CD14-positive monocyte (primary cell): ENCODE measurements at regions not wholly inside any gene's neighbourhood (a gene's known extent, or its start where the extent isn't known, plus 50 kb on each side); places are given as distances from the start of the nearest gene placed in this dataset.

ENCODE experiments used
- DNase-seq, 3 donors: peaks; one replicate each; pipeline ENCODE4 v3.0.0-alpha.2; 2011 to 2022
- H2AFZ ChIP-seq: 2 replicates; pipeline ENCODE4 v1.6.0; 2012; ENCODE audit warnings: mild to moderate bottlenecking, low read depth, low read length, inconsistent platforms; ENCODE audit not compliant: insufficient read depth, poor library complexity, severe bottlenecking
- H3K27ac ChIP-seq, 2 donors: 1 replicate in 1 of 2; 2 replicates in 1 of 2; pipeline ENCODE4 v1.5.1; 2012 to 2013; ENCODE audit warnings: low read length in 2 of 2, control low read depth in 1 of 2, inconsistent platforms in 1 of 2, low read depth in 1 of 2, mild to moderate bottlenecking in 1 of 2
- H3K27me3 ChIP-seq, 2 donors: one replicate each; pipeline versions ENCODE4 v1.6.0 to v1.6.1; 2011 to 2013; ENCODE audit warnings: low read length in 2 of 2; ENCODE audit not compliant: control insufficient read depth in 2 of 2, insufficient read depth in 2 of 2
- H3K36me3 ChIP-seq, 2 donors: replicated peaks in 1 of 2; 1 replicate in 1 of 2; 2 replicates in 1 of 2; pipeline versions ENCODE4 v1.5.1 to v1.6.1; 2012 to 2013; ENCODE audit warnings: low read length in 2 of 2, control low read depth in 1 of 2, inconsistent platforms in 1 of 2, mild to moderate bottlenecking in 1 of 2; ENCODE audit not compliant: insufficient read depth in 2 of 2, control insufficient read depth in 1 of 2
- H3K4me1 ChIP-seq, 2 donors: 1 replicate in 1 of 2; 2 replicates in 1 of 2; pipeline versions ENCODE4 v1.5.1 to v1.6.1; 2012 to 2013; ENCODE audit warnings: low read length in 2 of 2, control low read depth in 1 of 2, inconsistent platforms in 1 of 2, mild to moderate bottlenecking in 1 of 2, moderate library complexity in 1 of 2; ENCODE audit not compliant: insufficient read depth in 2 of 2, control insufficient read depth in 1 of 2
- H3K4me2 ChIP-seq: replicated peaks from 2 replicates; pipeline ENCODE3; 2012; ENCODE audit warnings: low read length, moderate library complexity, mild to moderate bottlenecking; ENCODE audit not compliant: poor library complexity, severe bottlenecking; ENCODE audit errors: extremely low read depth
- H3K4me3 ChIP-seq, 3 experiments: fragments of 200-600 bp in 1 of 3; sonication (generic) in 1 of 3; replicated peaks in 1 of 3; 1 replicate in 2 of 3; 2 replicates in 1 of 3; pipeline ENCODE4 v1.5.1; 2011 to 2013; ENCODE audit warnings: low read length in 3 of 3, mild to moderate bottlenecking in 3 of 3, control low read depth in 2 of 3, low read depth in 2 of 3, inconsistent platforms in 1 of 3, moderate library complexity in 1 of 3
- H3K79me2 ChIP-seq: 2 replicates; pipeline ENCODE4 v1.6.0; 2012; ENCODE audit warnings: mild to moderate bottlenecking, control low read depth, inconsistent platforms, low read length, moderate library complexity; ENCODE audit not compliant: insufficient read depth
- H3K9ac ChIP-seq: 2 replicates; pipeline ENCODE4 v1.6.0; 2017; ENCODE audit warnings: low read length, mild to moderate bottlenecking; ENCODE audit not compliant: insufficient read depth, poor library complexity, severe bottlenecking
- H3K9me3 ChIP-seq, 2 donors: replicated peaks in 1 of 2; 1 replicate in 1 of 2; 2 replicates in 1 of 2; pipeline versions ENCODE4 v1.5.1 to v1.6.1; 2012 to 2013; ENCODE audit warnings: low read length in 2 of 2, control low read depth in 1 of 2; ENCODE audit not compliant: control insufficient read depth in 1 of 2, insufficient read depth in 1 of 2
- H4K20me1 ChIP-seq: 2 replicates; pipeline ENCODE4 v1.6.0; 2012; ENCODE audit warnings: mild to moderate bottlenecking, low read length, control low read depth, moderate library complexity; ENCODE audit not compliant: insufficient read depth
- H3K27ac Mint-ChIP-seq, 7 donors: one replicate each; pipeline ENCODE4 v1.8.0; 2020; ENCODE audit warnings: mild to moderate bottlenecking in 7 of 7, mixed read lengths in 7 of 7, moderate library complexity in 6 of 7, inconsistent platforms in 2 of 7
- H3K27me3 Mint-ChIP-seq, 3 donors: one replicate each; pipeline ENCODE4 v1.8.0; 2021 to 2022; ENCODE audit warnings: low read depth in 3 of 3, mild to moderate bottlenecking in 3 of 3, mixed read lengths in 3 of 3, moderate library complexity in 3 of 3, inconsistent platforms in 1 of 3
- H3K36me3 Mint-ChIP-seq, 2 donors: one replicate each; pipeline ENCODE4 v1.8.0; 2020; ENCODE audit warnings: mixed read lengths in 2 of 2, inconsistent platforms in 1 of 2, mild to moderate bottlenecking in 1 of 2
- H3K4me1 Mint-ChIP-seq: one replicate; pipeline ENCODE4 v1.8.0; 2020; ENCODE audit warnings: mild to moderate bottlenecking, mixed read lengths
- H3K4me3 Mint-ChIP-seq, 2 donors: one replicate each; pipeline ENCODE4 v1.8.0; 2020; ENCODE audit warnings: mild to moderate bottlenecking in 2 of 2, mixed read lengths in 2 of 2, moderate library complexity in 1 of 2
- H3K9me3 Mint-ChIP-seq, 7 donors: one replicate each; pipeline ENCODE4 v1.8.0; 2020 to 2022; ENCODE audit warnings: mixed read lengths in 7 of 7, mild to moderate bottlenecking in 6 of 7, moderate library complexity in 6 of 7, inconsistent platforms in 2 of 7
- CTCF ChIP-seq: fragments of 200-600 bp; IDR thresholded peaks from one replicate; pipeline ENCODE4 v1.8.0; 2022; ENCODE audit warnings: antibody characterized with exemption, mild to moderate bottlenecking
- whole genome bisulfite sequencing: methylation state at CpG from one replicate; pipeline ENCODE4 v1.1.5; 2013; ENCODE audit warnings: missing lambda C conversion rate; ENCODE audit not compliant: insufficient coverage; 5-methylcytosine and 5-hydroxymethylcytosine counted together
- intact Hi-C, 2 donors: fragments of 100-400 bp; cut with micrococcal nuclease; formaldehyde crosslinking; loops; one replicate each; pipeline versions ENCODE4 v1.15.0 to v1.15.1; 2023

GRCh38 chr3:23656199-23656598, 149.6 kb upstream of the UBE2E1 start:
- peaks cover 16 to 21% of the 10 kb centered on the region in 2 donors for H3K4me1 ChIP-seq
- H3K4me2 ChIP-seq, result no peak overlapping the region
- no peak overlapping the region for H2AFZ ChIP-seq
- no peak overlapping the region for H3K27ac ChIP-seq
- TF ChIP-seq CTCF, result no peak
- Mint-ChIP-seq H3K9me3 (peaks cover 2 to 11% (median 3%) of the 10 kb centered on the region in 7 donors), H3K27ac (no peak overlapping the region), H3K27me3 (peaks cover 0 to 6% (median 1%) of the 10 kb centered on the region in 3 donors), H3K4me1 (peaks cover 19% of the 10 kb centered on the region), H3K4me3 (no peak overlapping the region), H3K36me3 (no peaks in the 10 kb centered on the region)
- no peaks in the 10 kb centered on the region for H3K36me3 ChIP-seq
- no peaks in the 10 kb centered on the region for H4K20me1 ChIP-seq
- peaks cover 0 to 4% of the 10 kb centered on the region in 2 donors for H3K9me3 ChIP-seq
- 97% methylated on average over 3 of the region's 5 CpGs for WGBS
- H3K9ac ChIP-seq, result no peak overlapping the region
- H3K27me3 ChIP-seq, result no peaks in the 10 kb centered on the region
- H3K4me3 ChIP-seq, result no peak overlapping the region
- no peaks in the 10 kb centered on the region for H3K79me2 ChIP-seq
- intact Hi-C loops, result no loop called here
- no peak for DNase-seq

- Histone ChIP-seq H3K9me3 (peaks cover 0 to 4% of the 10 kb centered on the region in 2 donors), H4K20me1 (no peaks in the 10 kb centered on the region), H3K4me2 (no peak overlapping the region), H3K27me3 (no peaks in the 10 kb centered on the region), H3K79me2 (no peaks in the 10 kb centered on the region), H3K27ac (no peak overlapping the region), H2AFZ (no peak overlapping the region), H3K9ac (no peak overlapping the region), H3K4me3 (no peak overlapping the region), H3K36me3 (no peaks in the 10 kb centered on the region), H3K4me1 (peaks cover 17 to 19% of the 10 kb centered on the region in 2 donors)
- TF ChIP-seq CTCF, result no peak
- intact Hi-C loops, result no loop called here
- no peak overlapping the region for H3K27ac Mint-ChIP-seq
- no peak for DNase-seq
- no peak overlapping the region for H3K4me3 Mint-ChIP-seq
- peaks cover 21% of the 10 kb centered on the region for H3K4me1 Mint-ChIP-seq
- H3K27me3 Mint-ChIP-seq, result peaks cover 0 to 6% (median 1%) of the 10 kb centered on the region in 3 donors
- 93% methylated on average over 2 of the region's 5 CpGs for WGBS
- peaks cover 2 to 11% (median 3%) of the 10 kb centered on the region in 7 donors for H3K9me3 Mint-ChIP-seq
- H3K36me3 Mint-ChIP-seq, result no peaks in the 10 kb centered on the region
Measured at GRCh38 chr3:23656821-23657220, 148.9 kb upstream of the UBE2E1 start.
